Transverse colon (tissue), 4 donors: ENCODE measurements at regions not wholly inside any gene's neighbourhood (a gene's known extent, or its start where the extent isn't known, plus 50 kb on each side); places are given as distances from the start of the nearest gene placed in this dataset.

Experiments used
- CTCF ChIP-seq, 5 experiments: fragments of 200-600 bp in 3 of 5; fragments of 450-650 bp in 2 of 5; sonication (generic) in 3 of 5; IDR thresholded peaks; 1 replicate in 2 of 5; 2 replicates in 3 of 5; pipeline ENCODE4 v1.5.1; 2016 to 2017; ENCODE audit warnings: antibody characterized with exemption in 5 of 5, inconsistent platforms in 3 of 5, mild to moderate bottlenecking in 2 of 5, moderate library complexity in 1 of 5
- POLR2AphosphoS5 ChIP-seq, 3 donors: sonication (generic); formaldehyde crosslinking; IDR thresholded peaks; one replicate each; pipeline ENCODE4 v1.6.1; 2016; ENCODE audit warnings: antibody characterized with exemption in 3 of 3

- TF ChIP-seq CTCF (IDR thresholded peaks at IDR 0.05) (no peak), POLR2AphosphoS5 (IDR thresholded peaks at IDR 0.05) (no peak)
These were observed 100.7 kb upstream of the ANO3 start for GRCh38 chr11:26231252-26231661.
